ENCODE measurements at regions not wholly inside any gene's neighbourhood (a gene's known extent, or its start where the extent isn't known, plus 50 kb on each side); places are given as distances from the start of the nearest gene placed in this dataset.

- H3K79me2 ChIP-seq (ENCODE audit: insufficient read depth, low read depth, low read length) = no peaks in the 10 kb centered on the region
- no peak overlapping the region for H3K4me2 ChIP-seq (ENCODE audit: low read length)
- no peaks in the 10 kb centered on the region for H3K36me3 ChIP-seq (ENCODE audit: insufficient read depth, low read length)
- H3K9me2 ChIP-seq (ENCODE audit: insufficient read depth, low read length) = no peaks in the 10 kb centered on the region
- no peaks in the 10 kb centered on the region for H3K9me3 ChIP-seq (ENCODE audit: low read length)
- POLR2A ChIA-PET = interaction anchor here (0.5 to 0.9 kb wide), 2 partner anchors 35 to 506 kb away, joined by 3 to 4 read pairs; no protein-coding TSS in a partner anchor
- no peaks in the 10 kb centered on the region for H3K4me1 ChIP-seq (ENCODE audit: insufficient read depth, low read length, poor library complexity, severe bottlenecking)
- intact Hi-C loops (cut with micrococcal nuclease; ENCODE audit: unreplicated experiment) = no loop called here
- no TSS peak for BruUV-seq (replicated peaks)
- no peak for DNase-seq (ENCODE audit: low spot score)
- H3K27ac ChIP-seq (ENCODE audit: low read depth, low read length, poor library complexity, severe bottlenecking) = no peak overlapping the region
- H2AFZ ChIP-seq (ENCODE audit: low read length) = no peak overlapping the region
- H3K4me3 ChIP-seq (ENCODE audit: low read depth, low read length, poor library complexity, severe bottlenecking) = no peak overlapping the region
- CTCF ChIA-PET (ENCODE audit: unreplicated experiment) = no interaction called here
- H4K20me1 ChIP-seq (ENCODE audit: insufficient read depth, low read length) = no peaks in the 10 kb centered on the region
- TF ChIP-seq EZH2phosphoT487 (IDR thresholded peaks at IDR 0.05; ENCODE audit: borderline replicate concordance, low read depth, low read length) (no peak), CTCF (conservative IDR thresholded peaks at IDR 0.05; ENCODE audit: low read length) (no peak)
These were observed 135.4 kb upstream of the ECI2 start for GRCh38 chr6:4270776-4271175.

GRCh38 chr6:4270001-4270400 is 134.6 kb upstream of the ECI2 start:
- Histone ChIP-seq H2AFZ (ENCODE audit: low read length) (no peak overlapping the region), H4K20me1 (ENCODE audit: insufficient read depth, low read length) (no peaks in the 10 kb centered on the region), H3K9me3 (ENCODE audit: low read length) (no peaks in the 10 kb centered on the region), H3K79me2 (ENCODE audit: insufficient read depth, low read depth, low read length) (no peaks in the 10 kb centered on the region), H3K36me3 (ENCODE audit: insufficient read depth, low read length) (no peaks in the 10 kb centered on the region), H3K9me2 (ENCODE audit: insufficient read depth, low read length) (no peaks in the 10 kb centered on the region), H3K4me1 (ENCODE audit: insufficient read depth, low read length, poor library complexity, severe bottlenecking) (no peaks in the 10 kb centered on the region), H3K4me2 (ENCODE audit: low read length) (no peak overlapping the region), H3K4me3 (ENCODE audit: low read depth, low read length, poor library complexity, severe bottlenecking) (no peak overlapping the region), H3K27ac (ENCODE audit: low read depth, low read length, poor library complexity, severe bottlenecking) (no peak overlapping the region)
- DNase-seq (ENCODE audit: low spot score) = no peak
- no peak for TF ChIP-seq EZH2phosphoT487 (IDR thresholded peaks at IDR 0.05; ENCODE audit: borderline replicate concordance, low read depth, low read length)
- TF ChIP-seq CTCF (conservative IDR thresholded peaks at IDR 0.05; ENCODE audit: low read length) = no peak
- intact Hi-C loops (cut with micrococcal nuclease; ENCODE audit: unreplicated experiment) = no loop called here
- no TSS peak for BruUV-seq (replicated peaks)
- ChIA-PET POLR2A (no interaction called here), CTCF (ENCODE audit: unreplicated experiment) (no interaction called here)

GRCh38 chr6:4268171-4268570 is 132.8 kb upstream of the ECI2 start:
- Histone ChIP-seq H3K36me3 (ENCODE audit: insufficient read depth, low read length) (no peaks in the 10 kb centered on the region), H3K27ac (ENCODE audit: low read depth, low read length, poor library complexity, severe bottlenecking) (no peak overlapping the region), H3K4me1 (ENCODE audit: insufficient read depth, low read length, poor library complexity, severe bottlenecking) (no peaks in the 10 kb centered on the region), H3K9me2 (ENCODE audit: insufficient read depth, low read length) (no peaks in the 10 kb centered on the region), H3K79me2 (ENCODE audit: insufficient read depth, low read depth, low read length) (no peaks in the 10 kb centered on the region), H3K4me3 (ENCODE audit: low read depth, low read length, poor library complexity, severe bottlenecking) (no peak overlapping the region), H2AFZ (ENCODE audit: low read length) (no peak overlapping the region), H3K9me3 (ENCODE audit: low read length) (no peaks in the 10 kb centered on the region), H3K4me2 (ENCODE audit: low read length) (no peak overlapping the region), H4K20me1 (ENCODE audit: insufficient read depth, low read length) (no peaks in the 10 kb centered on the region)
- ChIA-PET CTCF (ENCODE audit: unreplicated experiment) (no interaction called here), POLR2A (no interaction called here)
- DNase-seq (ENCODE audit: low spot score) = no peak
- BruUV-seq (replicated peaks) = no TSS peak
- no peak for TF ChIP-seq EZH2phosphoT487 (IDR thresholded peaks at IDR 0.05; ENCODE audit: borderline replicate concordance, low read depth, low read length)
- TF ChIP-seq CTCF (conservative IDR thresholded peaks at IDR 0.05; ENCODE audit: low read length) = no peak
- intact Hi-C loops (cut with micrococcal nuclease; ENCODE audit: unreplicated experiment) = no loop called here
